H1 (cell line): ENCODE measurements at regions not wholly inside any gene's neighbourhood (a gene's known extent, or its start where the extent isn't known, plus 50 kb on each side); places are given as distances from the start of the nearest gene placed in this dataset.

Experiments used
- CTCF ChIA-PET: fragments of 300-600 bp; sonication (Branson Sonifier 250); formaldehyde crosslinking; loops from one replicate; lab custom pipeline; 2021; ENCODE audit not compliant: partially characterized antibody; lab: Charles Lee
- POLR2A ChIA-PET: fragments of 300-600 bp; sonication (Branson Sonifier 250); formaldehyde crosslinking; loops from one replicate; lab custom pipeline; 2021; ENCODE audit warnings: inconsistent platforms; ENCODE audit not compliant: partially characterized antibody; lab: Charles Lee
- DNase-seq, 2 experiments: peaks; one replicate each; pipeline versions ENCODE4 v3.0.0 to v3.0.0-alpha.2; 2010 to 2022; ENCODE audit warnings: low spot score in 2 of 2, low read depth in 1 of 2, mixed read lengths in 1 of 2
- FAIRE-seq: peaks from 2 replicates; lab custom pipeline; 2011; peaks lifted over from hg19 to GRCh38; lab: Jason Lieb, UNC
- H2AFZ ChIP-seq: 2 replicates; pipeline ENCODE4 v1.8.1; 2012; ENCODE audit warnings: low read length, inconsistent platforms
- H2AK5ac ChIP-seq: 2 replicates; pipeline ENCODE4 v1.6.1; 2013; ENCODE audit warnings: low read depth, low read length
- H2BK120ac ChIP-seq: replicated peaks from 2 replicates; pipeline ENCODE3; 2013; ENCODE audit warnings: low read depth, low read length, inconsistent platforms
- H2BK12ac ChIP-seq: 2 replicates; pipeline ENCODE4 v1.6.1; 2013; ENCODE audit warnings: low read depth, low read length
- H2BK15ac ChIP-seq: 2 replicates; pipeline ENCODE4 v1.6.1; 2013; ENCODE audit warnings: low read length
- H2BK20ac ChIP-seq: 2 replicates; pipeline ENCODE4 v1.6.1; 2013; ENCODE audit warnings: low read length
- H2BK5ac ChIP-seq: 2 replicates; pipeline ENCODE4 v1.6.1; 2013; ENCODE audit warnings: low read depth, low read length
- H3K14ac ChIP-seq: 2 replicates; pipeline ENCODE4 v1.6.1; 2013; ENCODE audit warnings: inconsistent platforms; ENCODE audit not compliant: insufficient read length
- H3K18ac ChIP-seq: 2 replicates; pipeline ENCODE4 v1.6.1; 2013; ENCODE audit warnings: low read length; ENCODE audit errors: extremely low read depth
- H3K23ac ChIP-seq: 2 replicates; pipeline ENCODE4 v1.6.1; 2013; ENCODE audit warnings: inconsistent platforms; ENCODE audit not compliant: insufficient read length
- H3K23me2 ChIP-seq: 2 replicates; pipeline ENCODE4 v1.6.1; 2013; ENCODE audit warnings: low read depth, low read length
- H3K27ac ChIP-seq: 2 replicates; pipeline ENCODE4 v1.6.1; 2011; ENCODE audit warnings: low read depth, low read length, inconsistent platforms
- H3K27me3 ChIP-seq, 4 experiments: replicated peaks in 1 of 4; 1 replicate in 1 of 4; 2 replicates in 3 of 4; pipeline versions ENCODE4 v1.6.1 to v1.8.1; 2011 to 2013; ENCODE audit warnings: low read length in 3 of 4, mild to moderate bottlenecking in 3 of 4, inconsistent platforms in 2 of 4, mixed read lengths in 2 of 4, moderate library complexity in 1 of 4; ENCODE audit not compliant: control insufficient read depth in 3 of 4, insufficient read depth in 3 of 4; ENCODE audit errors: extremely low read depth in 1 of 4
- H3K36me3 ChIP-seq, 4 experiments: 2 replicates each; pipeline versions ENCODE4 v1.6.1 to v1.8.1; 2011 to 2013; ENCODE audit warnings: mild to moderate bottlenecking in 4 of 4, low read length in 3 of 4, moderate library complexity in 2 of 4, control low read depth in 1 of 4, inconsistent platforms in 1 of 4; ENCODE audit not compliant: insufficient read depth in 4 of 4, control insufficient read depth in 2 of 4
- H3K4ac ChIP-seq: replicated peaks from 2 replicates; pipeline ENCODE3; 2013; ENCODE audit warnings: low read length, low read depth, mixed read lengths, inconsistent platforms; ENCODE audit not compliant: insufficient read length
- H3K4me1 ChIP-seq, 4 experiments: replicated peaks in 1 of 4; 1 replicate in 1 of 4; 2 replicates in 3 of 4; pipeline versions ENCODE4 v1.6.1 to v1.8.1; 2011 to 2013; ENCODE audit warnings: low read length in 3 of 4, inconsistent platforms in 2 of 4, mixed read lengths in 1 of 4; ENCODE audit not compliant: insufficient read depth in 4 of 4, control insufficient read depth in 3 of 4
- H3K4me2 ChIP-seq, 2 experiments: 2 replicates each; pipeline versions ENCODE4 v1.6.1 to v1.8.1; 2011 to 2013; ENCODE audit warnings: low read depth in 2 of 2, low read length in 2 of 2, control low read depth in 1 of 2, inconsistent platforms in 1 of 2, mild to moderate bottlenecking in 1 of 2; ENCODE audit not compliant: insufficient read depth in 1 of 2
- H3K4me3 ChIP-seq, 4 experiments: fragments of 200-600, 300-600 bp in 1 of 4; sonication (generic), shearing (Covaris generic), sonication (Bioruptor Twin) in 1 of 4; 2 replicates each; pipeline versions ENCODE4 v1.5.1 to v1.8.1; 2011 to 2016; ENCODE audit warnings: low read length in 4 of 4, low read depth in 3 of 4, control low read depth in 2 of 4, inconsistent platforms in 2 of 4, mild to moderate bottlenecking in 2 of 4, mixed read lengths in 1 of 4, moderate library complexity in 1 of 4; ENCODE audit not compliant: insufficient read depth in 2 of 4; ENCODE audit errors: extremely low read depth in 1 of 4
- H3K56ac ChIP-seq: replicated peaks from 2 replicates; pipeline ENCODE3; 2013; ENCODE audit warnings: low read depth, mild to moderate bottlenecking, mixed read lengths, low read length, inconsistent platforms; ENCODE audit not compliant: insufficient read length
- H3K79me1 ChIP-seq: 2 replicates; pipeline ENCODE4 v1.6.1; 2013; ENCODE audit warnings: low read depth, low read length, control low read depth
- H3K79me2 ChIP-seq, 2 experiments: 2 replicates each; pipeline versions ENCODE4 v1.6.1 to v1.8.1; 2012 to 2013; ENCODE audit warnings: low read length in 2 of 2, mild to moderate bottlenecking in 2 of 2, inconsistent platforms in 1 of 2; ENCODE audit not compliant: insufficient read depth in 2 of 2, control insufficient read depth in 1 of 2
- H3K9ac ChIP-seq, 4 experiments: replicated peaks in 1 of 4; 1 replicate in 1 of 4; 2 replicates in 3 of 4; pipeline versions ENCODE4 v1.6.1 to v1.8.1; 2011 to 2013; ENCODE audit warnings: low read depth in 3 of 4, low read length in 3 of 4, control low read depth in 2 of 4, mild to moderate bottlenecking in 2 of 4, moderate library complexity in 2 of 4, inconsistent platforms in 1 of 4; ENCODE audit errors: extremely low read depth in 1 of 4
- H3K9me3 ChIP-seq, 2 experiments: 2 replicates each; pipeline versions ENCODE4 v1.6.1 to v1.8.1; 2012 to 2013; ENCODE audit warnings: mild to moderate bottlenecking in 2 of 2, moderate library complexity in 2 of 2, control low read depth in 1 of 2, inconsistent platforms in 1 of 2, low read depth in 1 of 2, low read length in 1 of 2, mixed read lengths in 1 of 2; ENCODE audit not compliant: insufficient read depth in 2 of 2
- H4K20me1 ChIP-seq, 2 experiments: replicated peaks in 1 of 2; 2 replicates each; pipeline versions ENCODE3 to v1.8.1; 2011 to 2013; ENCODE audit warnings: inconsistent platforms in 2 of 2, low read length in 2 of 2, mild to moderate bottlenecking in 1 of 2; ENCODE audit not compliant: insufficient read depth in 2 of 2, control insufficient read depth in 1 of 2
- H4K5ac ChIP-seq: 2 replicates; pipeline ENCODE4 v1.6.1; 2013; ENCODE audit warnings: low read length, low read depth, mixed read lengths, inconsistent platforms; ENCODE audit not compliant: insufficient read length
- H4K8ac ChIP-seq: 2 replicates; pipeline ENCODE4 v1.8.0; 2013; ENCODE audit warnings: mild to moderate bottlenecking, moderate library complexity, low read length, inconsistent platforms; ENCODE audit not compliant: insufficient read depth; ENCODE audit errors: extremely low read depth
- H4K91ac ChIP-seq: replicated peaks from 2 replicates; pipeline ENCODE3; 2013; ENCODE audit warnings: low read length, mixed read lengths, inconsistent platforms; ENCODE audit not compliant: insufficient read length
- ASH2L ChIP-seq: fragments of 200-600, 300-600 bp; sonication (generic); IDR thresholded peaks from one replicate; pipeline ENCODE4 v1.7.1; 2017; ENCODE audit warnings: low read length
- BRCA1 ChIP-seq: IDR thresholded peaks from 2 replicates; pipeline ENCODE4 v1.6.1; 2012; ENCODE audit warnings: low read depth, low read length, improper control_type of control experiment
- CHD1 ChIP-seq: IDR thresholded peaks from 2 replicates; pipeline ENCODE4 v1.6.1; 2012; ENCODE audit warnings: low read depth, low read length, improper control_type of control experiment
- GABPA ChIP-seq: IDR thresholded peaks from 2 replicates; pipeline ENCODE4 v1.6.1; 2011; ENCODE audit warnings: mild to moderate bottlenecking, low read length, moderate library complexity, borderline replicate concordance; ENCODE audit not compliant: insufficient read depth
- HDAC6 ChIP-seq: IDR thresholded peaks from one replicate; pipeline ENCODE4 v1.7.1; 2012; ENCODE audit warnings: low read depth, mild to moderate bottlenecking, inconsistent platforms, low read length, moderate library complexity
- NANOG ChIP-seq: IDR thresholded peaks from 2 replicates; pipeline ENCODE4 v1.6.1; 2011; ENCODE audit warnings: low read length, low read depth, mild to moderate bottlenecking, inconsistent platforms; ENCODE audit not compliant: insufficient read depth, poor library complexity, severe bottlenecking
- POLR2A ChIP-seq, 2 experiments: IDR thresholded peaks; 1 replicate in 1 of 2; 2 replicates in 1 of 2; pipeline ENCODE4 v1.6.1; 2011; ENCODE audit warnings: low read depth in 2 of 2, low read length in 2 of 2, mild to moderate bottlenecking in 2 of 2; ENCODE audit errors: control extremely low read depth in 1 of 2
- POLR2AphosphoS5 ChIP-seq: IDR thresholded peaks from 2 replicates; pipeline ENCODE4 v1.6.1; 2011; ENCODE audit warnings: low read depth, low read length
- RBBP5 ChIP-seq: IDR thresholded peaks from 2 replicates; pipeline ENCODE4 v1.7.1; 2012; ENCODE audit warnings: low read depth, mild to moderate bottlenecking, inconsistent platforms, low read length, moderate library complexity, borderline replicate concordance
- RNF2 ChIP-seq: fragments of 200-900, 300-1000 bp; sonication (generic); IDR thresholded peaks from 2 replicates; pipeline ENCODE4 v1.7.1; 2016; ENCODE audit warnings: borderline replicate concordance, low read depth, mild to moderate bottlenecking, antibody characterized with exemption, low read length; ENCODE audit not compliant: poor library complexity, severe bottlenecking; ENCODE audit errors: missing control alignments
- RXRA ChIP-seq: IDR thresholded peaks from 2 replicates; pipeline ENCODE4 v1.6.1; 2011; ENCODE audit warnings: low read depth, mild to moderate bottlenecking, low read length, moderate library complexity; ENCODE audit not compliant: insufficient read depth
- SIN3A ChIP-seq, 2 experiments: IDR thresholded peaks in 1 of 2; conservative IDR thresholded peaks in 1 of 2; 2 replicates each; pipeline ENCODE4 v1.6.1; 2011 to 2012; ENCODE audit warnings: low read length in 2 of 2, improper control_type of control experiment in 1 of 2, low read depth in 1 of 2, mild to moderate bottlenecking in 1 of 2
- SIRT6 ChIP-seq: IDR thresholded peaks from one replicate; pipeline ENCODE4 v1.7.1; 2012; ENCODE audit warnings: low read length, inconsistent platforms
- TAF7 ChIP-seq: optimal IDR thresholded peaks from 2 replicates; pipeline ENCODE3; 2011; ENCODE audit warnings: low read depth, mild to moderate bottlenecking, inconsistent platforms, low read length, moderate library complexity, borderline replicate concordance
- TBP ChIP-seq: IDR thresholded peaks from 2 replicates; pipeline ENCODE4 v1.6.1; 2011; ENCODE audit warnings: low read depth, low read length, improper control_type of control experiment
- WGBS, 2 experiments: shearing (Covaris generic) in 1 of 2; methylation state at CpG; one replicate each; pipeline versions ENCODE4 v1.1.6 to v1.1.7; 2013 to 2015; ENCODE audit warnings: low lambda C conversion rate in 2 of 2, mixed read lengths in 2 of 2, inconsistent platforms in 1 of 2, low coverage in 1 of 2, missing lambda C conversion rate in 1 of 2; ENCODE audit not compliant: insufficient replicate concordance in 2 of 2, insufficient coverage in 1 of 2, insufficient read length in 1 of 2; ENCODE audit errors: extremely low coverage in 1 of 2, missing lambda C conversion rate in 1 of 2; 5-methylcytosine and 5-hydroxymethylcytosine counted together

GRCh38 chr7:142602183-142602582 is 147.1 kb upstream of the PRSS1 start:
- no peak overlapping the region for H4K5ac ChIP-seq
- H2BK20ac ChIP-seq, result no peak overlapping the region
- H3K27ac ChIP-seq, result no peak overlapping the region
- 91% methylated on average over 9 of the region's 9 CpGs; no CpG with 5 or more reads in 1 of the 2 experiments for WGBS, 2 experiments
- no peaks in the 10 kb centered on the region for H3K23me2 ChIP-seq
- H3K79me2 ChIP-seq, result no peaks in the 10 kb centered on the region
- H4K8ac ChIP-seq, result no peak overlapping the region
- DNase-seq (no peak), FAIRE-seq (no peak)
- no peak overlapping the region for H2BK12ac ChIP-seq
- H3K27me3 ChIP-seq, result no peaks in the 10 kb centered on the region
- no peaks in the 10 kb centered on the region for H4K20me1 ChIP-seq
- H3K36me3 ChIP-seq, result no peaks in the 10 kb centered on the region
- no peak overlapping the region for H2AK5ac ChIP-seq
- TF ChIP-seq SIRT6, result no peak
- no peak for TF ChIP-seq POLR2A (IDR thresholded peaks at IDR 0.05; ENCODE audit: control extremely low read depth in 1 of 2, low read depth in 2 of 2, low read length in 2 of 2)
- no peak for TF ChIP-seq TAF7
- TF ChIP-seq HDAC6, result no peak
- TF ChIP-seq GABPA, result no peak
- no peak for TF ChIP-seq TBP
- TF ChIP-seq SIN3A (conservative IDR thresholded peaks at IDR 0.05 in 1 of 2, IDR thresholded peaks at IDR 0.05 in 1 of 2; ENCODE audit: low read depth in 1 of 2, low read length in 2 of 2), result no peak
- no peak for TF ChIP-seq RXRA
- no peak for TF ChIP-seq CHD1
- TF ChIP-seq RBBP5, result no peak
- no peak for TF ChIP-seq BRCA1
- no peak for TF ChIP-seq POLR2AphosphoS5
- TF ChIP-seq ASH2L, result no peak
- no peak for TF ChIP-seq NANOG
- no peak for TF ChIP-seq RNF2
- no peak overlapping the region for H2AFZ ChIP-seq
- no peak overlapping the region for H3K4ac ChIP-seq
- no peak overlapping the region for H3K4me3 ChIP-seq
- H2BK120ac ChIP-seq, result no peak overlapping the region
- no peak overlapping the region for H2BK5ac ChIP-seq
- no peaks in the 10 kb centered on the region for H3K9me3 ChIP-seq
- H4K91ac ChIP-seq, result no peak overlapping the region
- no peak overlapping the region for H3K56ac ChIP-seq
- no peak overlapping the region for H3K23ac ChIP-seq
- H3K4me2 ChIP-seq, result no peak overlapping the region
- H3K18ac ChIP-seq, result no peak overlapping the region
- H3K14ac ChIP-seq, result no peak overlapping the region
- no peaks in the 10 kb centered on the region for H3K79me1 ChIP-seq
- ChIA-PET POLR2A (no interaction called here), CTCF (interaction anchor here (0.6 to 11.1 kb wide), 13 partner anchors 11 to 400 kb away, joined by 3 to 102 read pairs (median 9); no protein-coding TSS in a partner anchor)
- no peaks in the 10 kb centered on the region for H3K4me1 ChIP-seq
- no peak overlapping the region for H3K9ac ChIP-seq
- no peak overlapping the region for H2BK15ac ChIP-seq
